Cardiac septum (tissue), 1 donor: ENCODE measurements at regions not wholly inside any gene's neighbourhood (a gene's known extent, or its start where the extent isn't known, plus 50 kb on each side); places are given as distances from the start of the nearest gene placed in this dataset.

ENCODE experiments used
- DNase-seq: peaks from one replicate; pipeline ENCODE4 v3.0.0-alpha.2; 2020; ENCODE audit warnings: low spot score
- intact Hi-C: fragments of 100-400 bp; cut with DNase I; formaldehyde crosslinking; loops from one replicate; pipeline ENCODE4 v1.14.0; 2022
- donor health status: DM: no; HTN: no; CAD: no.

GRCh38 chr6:40219799-40220198 is 285.5 kb upstream of the MOCS1 start:
- intact Hi-C loops, result no loop called here
- DNase-seq, result no peak

- intact Hi-C loops, result no loop called here
- DNase-seq, result no peak
Measured at GRCh38 chr6:40210628-40211056, 276.4 kb upstream of the MOCS1 start.

DNA sequence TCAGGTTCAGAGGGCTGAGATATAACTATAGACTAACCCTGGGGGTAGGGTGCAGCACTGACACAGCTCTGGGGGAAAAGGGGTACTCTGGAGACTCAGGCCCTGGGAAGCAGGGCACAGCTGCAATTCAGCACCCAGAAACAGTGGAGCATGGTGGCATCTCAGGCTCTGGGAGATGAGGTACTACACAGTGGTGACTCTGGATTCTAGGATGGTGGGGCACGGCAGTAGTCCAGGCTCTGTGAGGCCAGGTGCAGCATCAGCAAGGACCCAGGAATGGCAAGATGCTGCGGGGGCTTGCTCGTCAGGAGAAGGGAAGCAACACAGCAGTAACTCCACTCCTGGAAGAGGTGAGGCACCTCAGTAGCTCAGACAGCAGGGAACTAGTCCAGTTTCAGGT is 271.5 kb upstream of the MOCS1 start:
- DNase-seq, result no peak
- intact Hi-C loops, result no loop called here

DNA sequence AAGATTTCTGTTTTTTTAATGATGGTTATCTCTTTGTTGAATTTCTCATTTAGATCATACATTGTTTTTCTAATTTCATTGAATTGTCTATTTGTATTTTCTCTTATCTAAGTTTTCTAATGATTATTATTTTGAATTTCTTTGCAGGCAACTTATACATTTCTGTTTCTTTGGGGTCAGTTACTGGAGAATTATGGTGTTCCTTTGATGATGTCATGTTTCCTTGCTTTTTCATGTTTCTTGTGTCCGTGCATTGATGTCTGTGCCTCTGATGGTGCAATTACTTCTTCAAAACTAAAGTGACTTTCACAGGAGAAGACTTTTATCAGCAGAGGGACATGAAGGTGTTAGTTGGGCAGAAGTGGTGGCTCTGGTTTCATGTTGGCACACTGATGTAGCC is 270.7 kb upstream of the MOCS1 start:
- intact Hi-C loops, result no loop called here
- no peak for DNase-seq

- no peak for DNase-seq
- intact Hi-C loops, result no loop called here
Measured at GRCh38 chr6:40197371-40197770, 263.1 kb upstream of the MOCS1 start.

GRCh38 chr6:40196135-40196518 is 261.9 kb upstream of the MOCS1 start:
- no peak for DNase-seq
- intact Hi-C loops, result no loop called here

- no peak for DNase-seq
- intact Hi-C loops, result no loop called here
Measured at GRCh38 chr6:40195428-40196134, 261.3 kb upstream of the MOCS1 start.

DNA sequence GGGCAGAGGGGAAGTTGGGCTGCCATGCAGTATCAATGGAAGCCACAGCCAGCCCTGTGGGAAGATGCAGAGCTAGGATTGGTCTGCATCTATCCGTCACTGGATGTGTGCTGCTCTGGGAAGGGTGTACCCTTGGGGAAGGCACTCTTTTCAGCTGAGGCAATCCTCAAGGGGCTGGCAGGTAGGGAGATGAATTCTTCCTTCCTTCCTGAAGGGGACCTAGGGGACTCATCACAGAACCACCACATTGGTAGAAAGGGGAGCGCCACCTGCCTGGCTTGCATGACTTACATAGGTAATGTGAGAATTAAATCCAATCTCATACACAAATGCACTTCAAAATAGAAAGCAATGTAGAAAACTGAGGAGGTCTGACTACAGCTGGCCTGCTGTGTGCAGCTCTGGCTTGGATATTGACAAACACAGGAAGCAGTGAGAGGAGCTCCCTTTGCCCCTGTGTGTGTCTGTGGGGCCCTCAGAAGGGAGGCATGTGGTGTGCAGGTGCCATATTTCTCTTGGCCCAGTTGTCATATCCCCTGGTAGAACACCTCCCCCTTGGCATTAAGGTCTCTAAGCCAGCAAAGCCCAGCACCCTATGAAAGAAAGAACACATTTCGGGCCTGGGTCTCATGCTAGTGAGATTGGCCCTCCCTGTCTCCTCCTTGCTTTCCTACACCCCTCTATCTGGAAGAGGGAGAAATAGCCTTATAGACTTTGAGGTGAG is 260.3 kb upstream of the MOCS1 start:
- intact Hi-C loops, result no loop called here
- no peak for DNase-seq

GRCh38 chr6:40192516-40192915 is 258.3 kb upstream of the MOCS1 start:
- DNase-seq, result no peak
- intact Hi-C loops, result no loop called here

DNA sequence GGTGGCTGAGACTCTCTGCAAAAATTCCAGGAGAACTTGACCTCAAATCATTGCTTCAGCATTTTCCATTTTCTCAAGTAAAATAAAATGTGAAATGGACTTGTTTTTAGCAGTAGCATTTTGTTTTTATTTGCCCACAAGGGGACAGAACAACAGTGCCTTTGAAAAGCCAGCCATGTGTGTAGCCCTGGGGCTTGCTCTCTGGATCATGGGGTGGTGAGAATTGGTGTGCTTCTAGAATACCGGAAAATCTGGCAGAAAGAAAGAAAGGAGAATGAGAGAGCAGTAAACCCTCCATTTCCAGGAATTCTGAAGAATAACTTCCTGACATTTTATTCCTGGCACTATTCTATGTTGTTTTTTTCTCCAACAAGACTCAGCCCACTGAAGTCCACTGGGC is 254.7 kb upstream of the MOCS1 start:
- intact Hi-C loops, result no loop called here
- DNase-seq, result no peak

- DNase-seq, result no peak
- intact Hi-C loops, result no loop called here
Measured at GRCh38 chr6:40187535-40188144, 253.4 kb upstream of the MOCS1 start.

GRCh38 chr6:40185486-40185885 is 251.2 kb upstream of the MOCS1 start:
- intact Hi-C loops, result no loop called here

GRCh38 chr6:40183902-40184301 is 249.6 kb upstream of the MOCS1 start:
- DNase-seq, result no peak
- intact Hi-C loops, result no loop called here

More at GRCh38 chr6:40185486-40185885, 251.2 kb upstream of the MOCS1 start:
- no peak for DNase-seq

- DNase-seq, result no peak
- intact Hi-C loops, result no loop called here
Measured at GRCh38 chr6:40181367-40181766, 247.1 kb upstream of the MOCS1 start.

GRCh38 chr6:40180271-40180670 is 246.0 kb upstream of the MOCS1 start:
- intact Hi-C loops, result no loop called here
- no peak for DNase-seq

GRCh38 chr6:40179496-40179895 is 245.2 kb upstream of the MOCS1 start:
- DNase-seq, result no peak
- intact Hi-C loops, result no loop called here

DNA sequence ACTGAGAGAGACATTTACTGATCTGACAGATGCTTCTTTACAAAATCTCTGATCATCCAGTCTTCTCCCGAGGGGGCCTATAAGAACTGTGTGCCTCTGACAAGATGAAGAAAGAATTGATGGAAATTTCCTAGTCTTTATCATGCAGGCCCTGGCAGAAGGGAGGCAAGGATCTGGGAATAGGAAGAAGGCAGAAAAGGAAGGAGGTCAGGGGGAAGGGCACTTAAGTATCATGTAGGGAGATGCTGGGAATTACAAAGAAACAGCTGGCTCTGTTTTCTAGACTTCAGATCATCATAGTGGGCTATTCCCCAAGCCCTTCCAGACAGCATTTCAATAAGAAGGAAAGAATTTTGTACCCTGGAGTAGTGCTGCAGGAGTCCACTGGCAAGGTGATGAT is 243.3 kb upstream of the MOCS1 start:
- intact Hi-C loops, result no loop called here
- no peak for DNase-seq

GRCh38 chr6:40176152-40176551 is 241.9 kb upstream of the MOCS1 start:
- intact Hi-C loops, result no loop called here
- DNase-seq, result no peak

GRCh38 chr6:40172272-40172671 is 238.0 kb upstream of the MOCS1 start:
- DNase-seq, result no peak
- intact Hi-C loops, result no loop called here

DNA sequence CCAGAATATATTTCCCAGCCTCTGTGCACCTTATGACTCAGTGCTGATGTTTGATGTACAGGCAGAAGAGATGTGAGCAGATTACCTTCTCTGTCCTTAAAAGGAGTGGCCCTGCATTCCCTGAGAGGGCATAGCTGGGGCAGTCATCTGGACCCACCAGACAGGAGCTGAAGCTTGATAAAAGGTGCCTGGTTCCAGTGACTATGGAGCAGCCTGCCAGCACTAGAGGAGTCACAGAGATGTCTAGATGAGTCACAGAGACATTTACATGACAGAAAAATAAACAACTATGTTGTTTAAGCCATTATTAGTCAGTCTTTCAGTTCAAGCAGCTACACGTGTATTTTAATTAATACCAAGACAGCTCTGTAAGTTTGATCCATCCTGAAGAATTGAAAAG is 237.1 kb upstream of the MOCS1 start:
- intact Hi-C loops, result no loop called here
- no peak for DNase-seq

- DNase-seq, result no peak
- intact Hi-C loops, result no loop called here
Measured at GRCh38 chr6:40170856-40171255, 236.6 kb upstream of the MOCS1 start.
